ENCODE measurements at regions not wholly inside any gene's neighbourhood (a gene's known extent, or its start where the extent isn't known, plus 50 kb on each side); places are given as distances from the start of the nearest gene placed in this dataset.
"Not testable (repeated sequence)": the region's sequence is repeated elsewhere in the genome, so short reads cannot be mapped to it uniquely, and the experiment has no call there.

- H3K4me3 ChIP-seq (ENCODE audit: low read length); H3K4me1 ChIP-seq (ENCODE audit: control insufficient read depth in 2 of 2, insufficient read depth in 2 of 2, low read length in 2 of 2); CTCF ChIA-PET; DNase-seq; H3K36me3 Mint-ChIP-seq; ATAC-seq; H3K4me3 Mint-ChIP-seq; intact Hi-C loops (cut with micrococcal nuclease); H3K27me3 ChIP-seq (ENCODE audit: control insufficient read depth in 2 of 2, insufficient read depth in 2 of 2, low read length in 2 of 2); POLR2A ChIA-PET; H3K36me3 ChIP-seq (ENCODE audit: control insufficient read depth in 2 of 3, insufficient read depth in 3 of 3, low read length in 3 of 3); H3K27ac ChIP-seq (ENCODE audit: low read depth, low read length); H3K9me3 ChIP-seq (ENCODE audit: control insufficient read depth in 2 of 3, low read length in 3 of 3); H3K27ac Mint-ChIP-seq; H3K4me1 Mint-ChIP-seq: not testable (repeated sequence)
- Mint-ChIP-seq H3K27me3 (peaks cover 27 to 55% (median 44%) of the 10 kb centered on the region in 5 donors), H3K9me3 (peaks cover 0 to 28% (median 4%) of the 10 kb centered on the region in 11 donors)
Observed at GRCh38 chr3:184502841-184503240, 58.7 kb upstream of the EPHB3 start.

- H3K27ac Mint-ChIP-seq, result no peak overlapping the region
- H3K27me3 ChIP-seq (ENCODE audit: control insufficient read depth in 2 of 2, insufficient read depth in 2 of 2, low read length in 2 of 2), result no peaks in the 10 kb centered on the region
- H3K27me3 Mint-ChIP-seq, result peaks cover 21 to 51% (median 40%) of the 10 kb centered on the region in 5 donors
- no peaks in the 10 kb centered on the region for H3K36me3 ChIP-seq (ENCODE audit: control insufficient read depth in 2 of 3, insufficient read depth in 3 of 3, low read length in 3 of 3)
- CTCF ChIA-PET, result interaction anchor here (0.6 kb wide), 2 partner anchors 32 to 645 kb away, joined by 3 to 4 read pairs; no protein-coding TSS in a partner anchor
- peaks cover 0 to 2% (median 0%) of the 10 kb centered on the region in 7 donors for H3K4me1 Mint-ChIP-seq
- no peak for DNase-seq
- H3K9me3 ChIP-seq (ENCODE audit: control insufficient read depth in 2 of 3, low read length in 3 of 3), result no peaks in the 10 kb centered on the region
- intact Hi-C loops (cut with micrococcal nuclease), result no loop called here
- peaks cover 0 to 4% (median 0%) of the 10 kb centered on the region in 5 donors for H3K36me3 Mint-ChIP-seq
- ATAC-seq, result no peak
- no peaks in the 10 kb centered on the region for H3K4me1 ChIP-seq (ENCODE audit: control insufficient read depth in 2 of 2, insufficient read depth in 2 of 2, low read length in 2 of 2)
- no peak overlapping the region for H3K4me3 Mint-ChIP-seq
- POLR2A ChIA-PET, result interaction anchor here (0.7 kb wide), 1 partner anchor 85 kb away, joined by 3 read pairs; no protein-coding TSS in a partner anchor
- no peak overlapping the region for H3K27ac ChIP-seq (ENCODE audit: low read depth, low read length)
- H3K9me3 Mint-ChIP-seq, result peaks cover 0 to 28% (median 4%) of the 10 kb centered on the region in 11 donors
- H3K4me3 ChIP-seq (ENCODE audit: low read length), result no peak overlapping the region
Observed at GRCh38 chr3:184503647-184504046, 57.9 kb upstream of the EPHB3 start.

- no peak overlapping the region for H3K4me3 Mint-ChIP-seq
- Histone ChIP-seq H3K4me3 (ENCODE audit: low read length) (no peak overlapping the region), H3K27me3 (ENCODE audit: control insufficient read depth in 2 of 2, insufficient read depth in 2 of 2, low read length in 2 of 2) (no peaks in the 10 kb centered on the region), H3K27ac (ENCODE audit: low read depth, low read length) (no peak overlapping the region), H3K36me3 (ENCODE audit: control insufficient read depth in 2 of 3, insufficient read depth in 3 of 3, low read length in 3 of 3) (no peaks in the 10 kb centered on the region), H3K4me1 (ENCODE audit: control insufficient read depth in 2 of 2, insufficient read depth in 2 of 2, low read length in 2 of 2) (no peaks in the 10 kb centered on the region), H3K9me3 (ENCODE audit: control insufficient read depth in 2 of 3, low read length in 3 of 3) (no peaks in the 10 kb centered on the region)
- peaks cover 0 to 25% (median 3%) of the 10 kb centered on the region in 11 donors for H3K9me3 Mint-ChIP-seq
- ChIA-PET CTCF (no interaction called here), POLR2A (no interaction called here)
- no peak overlapping the region for H3K27ac Mint-ChIP-seq
- H3K36me3 Mint-ChIP-seq, result peaks cover 0 to 4% (median 0%) of the 10 kb centered on the region in 5 donors
- ATAC-seq (no peak), DNase-seq (no peak)
- intact Hi-C loops (cut with micrococcal nuclease), result no loop called here
- no peaks in the 10 kb centered on the region for H3K4me1 Mint-ChIP-seq
- peaks cover 25 to 48% (median 32%) of the 10 kb centered on the region in 5 donors for H3K27me3 Mint-ChIP-seq
Observed at GRCh38 chr3:184505076-184505878, 56.3 kb upstream of the EPHB3 start.

GRCh38 chr3:184506561-184506991, 55.0 kb upstream of the EPHB3 start:
- intact Hi-C loops (cut with micrococcal nuclease), result no loop called here
- Mint-ChIP-seq H3K27ac (no peak overlapping the region), H3K4me3 (no peak overlapping the region), H3K4me1 (no peaks in the 10 kb centered on the region), H3K36me3 (peaks cover 0 to 4% (median under 1%) of the 10 kb centered on the region in 5 donors), H3K9me3 (peaks cover 0 to 21% (median 3%) of the 10 kb centered on the region in 11 donors), H3K27me3 (peaks cover 27 to 53% (median 38%) of the 10 kb centered on the region in 5 donors)
- no peak for DNase-seq
- no peak overlapping the region for H3K4me3 ChIP-seq (ENCODE audit: low read length)
- ChIA-PET POLR2A (no interaction called here), CTCF (no interaction called here)
- H3K9me3 ChIP-seq (ENCODE audit: control insufficient read depth in 2 of 3, low read length in 3 of 3), result no peaks in the 10 kb centered on the region
- no peak for ATAC-seq
- H3K27ac ChIP-seq (ENCODE audit: low read depth, low read length), result no peak overlapping the region
- no peaks in the 10 kb centered on the region for H3K27me3 ChIP-seq (ENCODE audit: control insufficient read depth in 2 of 2, insufficient read depth in 2 of 2, low read length in 2 of 2)
- H3K4me1 ChIP-seq (ENCODE audit: control insufficient read depth in 2 of 2, insufficient read depth in 2 of 2, low read length in 2 of 2), result no peaks in the 10 kb centered on the region
- H3K36me3 ChIP-seq (ENCODE audit: control insufficient read depth in 2 of 3, insufficient read depth in 3 of 3, low read length in 3 of 3), result no peaks in the 10 kb centered on the region

GRCh38 chr3:184508938-184509337, 52.6 kb upstream of the EPHB3 start:
- H3K4me1 ChIP-seq (ENCODE audit: control insufficient read depth in 2 of 2, insufficient read depth in 2 of 2, low read length in 2 of 2), result no peaks in the 10 kb centered on the region
- no peaks in the 10 kb centered on the region for H3K36me3 ChIP-seq (ENCODE audit: control insufficient read depth in 2 of 3, insufficient read depth in 3 of 3, low read length in 3 of 3)
- CTCF ChIA-PET, result interaction anchor here (1.1 kb wide), 1 partner anchor 32 kb away, joined by 3 read pairs; no protein-coding TSS in a partner anchor
- no peak overlapping the region for H3K27ac Mint-ChIP-seq
- peaks cover 0 to 9% (median 0%) of the 10 kb centered on the region in 5 donors for H3K36me3 Mint-ChIP-seq
- no peak overlapping the region for H3K27ac ChIP-seq (ENCODE audit: low read depth, low read length)
- no peaks in the 10 kb centered on the region for H3K9me3 ChIP-seq (ENCODE audit: control insufficient read depth in 2 of 3, low read length in 3 of 3)
- no peak overlapping the region for H3K4me3 ChIP-seq (ENCODE audit: low read length)
- peaks cover 0 to 7% (median 0%) of the 10 kb centered on the region in 11 donors for H3K9me3 Mint-ChIP-seq
- peaks cover under 1 to 9% (median 4%) of the 10 kb centered on the region in 7 donors for H3K4me1 Mint-ChIP-seq
- ATAC-seq (no peak), DNase-seq (no peak)
- H3K27me3 Mint-ChIP-seq, result peaks cover 43 to 72% (median 55%) of the 10 kb centered on the region in 5 donors
- POLR2A ChIA-PET, result no interaction called here
- intact Hi-C loops (cut with micrococcal nuclease), result no loop called here
- peaks cover 0 to 4% of the 10 kb centered on the region in 2 donors for H3K27me3 ChIP-seq (ENCODE audit: control insufficient read depth in 2 of 2, insufficient read depth in 2 of 2, low read length in 2 of 2)
- H3K4me3 Mint-ChIP-seq, result no peak overlapping the region

GRCh38 chr3:184511741-184512140, 49.8 kb upstream of the EPHB3 start:
- no peak for ATAC-seq
- Mint-ChIP-seq H3K27ac (no peak overlapping the region), H3K9me3 (peaks cover 0 to 7% (median 0%) of the 10 kb centered on the region in 11 donors), H3K4me1 (peaks cover 4 to 14% (median 11%) of the 10 kb centered on the region in 7 donors), H3K36me3 (peaks cover 0 to 9% (median 0%) of the 10 kb centered on the region in 5 donors), H3K4me3 (peak overlapping the region in 1 of 10 donors; percentile 72), H3K27me3 (peaks cover 52 to 75% (median 67%) of the 10 kb centered on the region in 5 donors)
- Histone ChIP-seq H3K4me3 (ENCODE audit: low read length) (no peak overlapping the region), H3K27me3 (ENCODE audit: control insufficient read depth in 2 of 2, insufficient read depth in 2 of 2, low read length in 2 of 2) (peaks cover 0 to 4% of the 10 kb centered on the region in 2 donors), H3K36me3 (ENCODE audit: control insufficient read depth in 2 of 3, insufficient read depth in 3 of 3, low read length in 3 of 3) (no peaks in the 10 kb centered on the region), H3K27ac (ENCODE audit: low read depth, low read length) (no peak overlapping the region), H3K9me3 (ENCODE audit: control insufficient read depth in 2 of 3, low read length in 3 of 3) (no peaks in the 10 kb centered on the region), H3K4me1 (ENCODE audit: control insufficient read depth in 2 of 2, insufficient read depth in 2 of 2, low read length in 2 of 2) (no peaks in the 10 kb centered on the region)
- CTCF ChIA-PET, result interaction anchor here (0.9 to 3.6 kb wide), 4 partner anchors 31 to 157 kb away, joined by 3 to 25 read pairs (median 8); no protein-coding TSS in a partner anchor
- intact Hi-C loops (cut with micrococcal nuclease), result loop anchor here in 1 of 2 donors (2.0 kb wide), 2 partner anchors 29 to 43 kb away; no protein-coding TSS in a partner anchor
- POLR2A ChIA-PET, result no interaction called here
- no peak for DNase-seq
